CD4-positive, alpha-beta T cell treated with Interleukin-15 for 4 hours (primary cell): ENCODE measurements at regions not wholly inside any gene's neighbourhood (a gene's known extent, or its start where the extent isn't known, plus 50 kb on each side); places are given as distances from the start of the nearest gene placed in this dataset.

Source experiments
- DNase-seq: peaks from one replicate; pipeline ENCODE4 v3.0.0-alpha.2; 2020; ENCODE audit warnings: low spot score

DNA sequence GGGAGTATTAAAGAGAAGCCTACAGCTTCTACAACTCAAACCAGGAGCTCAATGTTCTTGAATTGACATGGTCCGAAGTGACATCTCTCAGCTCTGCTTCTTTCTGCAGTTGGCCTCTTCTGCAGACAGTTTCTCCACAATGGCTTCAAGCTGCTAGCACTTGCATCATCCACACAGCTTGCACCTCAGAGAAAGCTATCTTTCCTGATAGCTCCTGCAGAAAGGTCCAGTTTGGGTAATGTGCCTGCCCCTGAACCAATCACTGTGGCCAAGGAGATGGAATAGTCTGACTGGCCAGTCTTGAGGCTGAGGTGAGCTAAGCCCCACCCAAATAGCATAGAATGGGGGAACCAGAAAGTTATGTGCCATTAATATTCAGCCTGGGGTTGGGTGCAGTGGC lies 95.8 kb upstream of the ABCA1 start:
- no peak for DNase-seq

DNA sequence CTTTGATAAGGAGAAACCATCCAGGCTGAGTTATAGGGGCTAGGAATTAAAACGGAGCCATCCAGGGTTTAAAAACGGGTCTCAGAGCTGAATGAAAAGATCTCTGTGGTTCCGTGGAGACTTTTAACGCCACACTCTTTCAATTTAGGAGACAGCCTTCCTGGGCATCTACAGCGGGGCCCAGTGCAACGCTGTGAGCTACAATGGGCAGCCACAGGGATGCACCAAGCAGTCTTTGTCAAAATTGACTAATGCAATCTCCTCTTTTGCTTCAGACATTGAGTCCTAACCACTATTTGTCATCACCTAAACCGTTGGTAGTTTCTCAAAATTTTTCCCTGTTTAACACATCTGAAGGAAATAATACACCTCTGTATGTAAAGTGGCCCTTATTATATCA lies 96.6 kb upstream of the ABCA1 start:
- DNase-seq: no peak

GRCh38 chr9:105026451-105026850 lies 98.5 kb upstream of the ABCA1 start:
- DNase-seq: no peak

DNA sequence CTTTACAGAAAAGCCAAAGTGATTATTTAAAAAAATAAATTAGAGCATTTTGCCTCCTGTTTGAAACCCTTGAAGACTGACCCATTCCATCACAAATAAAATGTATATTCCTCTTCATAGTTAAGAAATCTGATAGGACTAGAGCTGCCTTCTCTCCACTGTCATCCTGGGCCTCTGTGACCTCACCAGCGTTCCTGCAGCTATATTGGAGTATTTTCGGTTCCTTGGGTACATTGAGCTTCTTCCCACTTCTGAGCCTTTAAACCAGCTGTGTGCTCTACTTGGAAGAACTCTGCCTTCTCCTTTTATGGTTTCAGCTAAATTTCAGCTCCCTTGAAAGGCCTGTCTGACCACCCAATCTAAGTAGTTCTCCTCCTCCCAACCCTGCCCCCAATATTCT lies 99.1 kb upstream of the ABCA1 start:
- no peak for DNase-seq

DNA sequence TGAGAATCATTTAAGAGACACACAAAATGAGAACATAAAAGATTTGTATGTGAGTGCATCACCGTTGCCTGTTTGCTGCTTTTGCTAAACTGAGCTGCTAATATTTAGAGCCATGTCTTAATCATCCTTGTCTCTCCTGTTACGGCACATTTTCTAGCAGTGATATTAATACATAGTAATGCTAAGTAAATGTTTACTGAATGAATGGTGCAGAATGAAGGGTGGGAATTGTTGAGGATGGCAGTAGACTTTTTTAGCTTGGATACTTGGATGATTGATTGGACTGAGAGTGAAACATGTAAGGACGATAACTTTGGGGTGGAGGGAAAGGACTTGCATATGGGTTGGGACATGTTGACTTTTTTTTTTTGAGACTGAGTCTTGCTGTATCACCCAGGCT lies 102.3 kb upstream of the ABCA1 start:
- DNase-seq: no peak

DNA sequence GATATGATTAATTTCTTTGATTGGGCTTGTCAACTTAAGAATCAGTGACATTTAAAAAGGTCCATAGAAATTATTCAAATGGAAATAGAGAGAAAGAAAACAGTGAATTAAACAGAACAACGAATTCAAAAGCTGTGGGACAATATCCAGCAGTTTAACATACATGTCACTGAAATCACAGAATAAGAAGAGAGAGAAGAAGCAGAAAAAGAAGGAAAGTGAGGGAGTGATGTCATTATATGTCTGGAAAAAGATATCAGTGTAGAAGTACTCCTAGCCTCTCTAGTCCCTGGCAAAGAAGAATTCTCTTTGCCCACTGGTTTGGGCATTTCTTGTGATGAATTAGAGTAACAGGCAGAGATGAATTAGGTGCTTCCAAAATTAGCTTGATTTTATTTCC lies 109.2 kb upstream of the ABCA1 start:
- no peak for DNase-seq

- no peak for DNase-seq
These were observed 110.1 kb upstream of the ABCA1 start for GRCh38 chr9:105038051-105038450.

DNA sequence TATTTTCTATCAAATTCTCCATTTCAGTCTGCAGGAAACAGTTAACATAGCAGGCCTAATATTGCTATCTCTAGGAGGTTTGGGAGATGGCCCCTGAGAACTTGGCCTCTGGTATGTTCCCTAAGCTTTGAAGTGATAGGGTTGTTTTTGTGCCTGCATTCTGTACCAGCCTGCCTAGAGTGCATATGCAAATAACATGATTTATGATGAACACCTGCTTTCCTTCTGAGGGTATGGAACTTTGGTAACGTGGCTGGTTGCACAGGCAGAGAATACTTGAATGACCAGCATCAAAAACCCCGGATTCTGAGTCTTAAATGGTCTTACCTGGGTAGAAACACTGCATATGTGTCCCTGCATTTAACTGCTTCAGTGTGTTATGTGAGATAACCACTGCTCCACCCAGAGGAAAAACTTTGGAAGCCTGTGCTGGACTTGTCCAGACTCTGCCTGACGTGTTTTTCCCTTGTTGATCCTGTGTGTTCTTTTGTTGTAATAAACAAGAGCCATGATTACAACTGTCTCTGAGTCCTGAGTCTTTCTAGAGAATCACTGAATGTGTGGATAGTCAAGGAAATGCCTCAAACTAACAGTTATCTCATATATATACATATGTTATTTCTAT lies 111.3 kb upstream of the ABCA1 start:
- no peak for DNase-seq

GRCh38 chr9:105043370-105043936 lies 115.5 kb upstream of the ABCA1 start:
- DNase-seq: no peak

DNA sequence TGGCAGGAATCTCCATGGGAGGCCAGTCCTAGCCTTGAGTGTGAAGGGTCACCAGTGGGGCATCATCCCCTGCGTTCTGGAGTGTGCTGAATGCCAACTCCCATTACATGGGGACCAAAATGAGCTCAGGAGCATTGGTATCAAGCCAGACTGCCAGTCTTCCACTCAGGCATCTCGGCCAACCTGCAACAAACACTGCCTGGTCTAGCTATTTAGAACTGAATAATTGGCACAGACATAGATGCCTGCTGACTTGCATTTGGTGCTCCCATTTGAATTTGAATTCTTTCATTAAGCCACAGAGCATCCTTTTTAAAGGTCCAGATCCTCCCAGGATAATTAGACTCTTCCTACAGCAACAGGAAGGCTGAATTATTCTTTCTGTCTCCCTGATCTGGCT lies 116.6 kb upstream of the ABCA1 start:
- DNase-seq: no peak

DNA sequence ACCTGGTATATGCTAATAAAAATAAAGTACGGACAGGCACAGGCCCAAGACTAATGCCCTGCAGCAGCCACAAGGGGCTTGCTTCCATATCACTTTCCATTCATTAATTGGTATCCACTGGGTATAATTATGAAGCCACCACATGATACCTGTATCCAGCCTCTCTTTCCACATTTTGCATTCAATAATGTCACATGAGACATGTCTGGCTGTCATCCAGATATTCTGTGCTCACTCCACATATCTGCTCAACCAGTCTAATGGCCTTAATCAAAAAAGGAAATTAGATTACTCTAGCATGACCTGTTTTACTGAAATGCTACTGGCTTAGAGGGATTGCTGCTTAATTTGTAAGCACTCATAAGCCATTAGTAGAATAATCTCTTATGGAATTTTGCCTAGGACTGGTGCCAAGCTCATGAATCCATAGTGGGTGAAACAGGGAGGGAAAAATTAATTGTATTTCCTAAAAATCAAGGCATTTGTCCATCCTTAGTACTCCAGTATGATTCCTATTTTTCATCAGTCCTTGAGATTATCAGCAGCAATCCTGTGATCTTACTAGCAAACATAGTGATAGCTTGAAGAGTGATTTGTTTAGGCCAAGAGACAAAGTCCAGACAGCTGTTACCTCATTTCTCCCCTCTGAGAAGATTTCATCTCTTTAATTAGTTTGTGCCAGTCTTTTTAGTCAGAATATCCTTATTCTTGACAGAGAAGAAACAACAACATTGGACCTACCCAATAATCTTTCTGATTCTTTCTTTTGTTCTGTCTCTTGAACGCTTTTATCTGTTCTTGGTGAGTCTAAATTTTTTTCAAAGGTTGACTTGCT lies 119.2 kb upstream of the ABCA1 start:
- no peak for DNase-seq

- no peak for DNase-seq
These were observed 119.7 kb upstream of the ABCA1 start for GRCh38 chr9:105047742-105048041.

DNA sequence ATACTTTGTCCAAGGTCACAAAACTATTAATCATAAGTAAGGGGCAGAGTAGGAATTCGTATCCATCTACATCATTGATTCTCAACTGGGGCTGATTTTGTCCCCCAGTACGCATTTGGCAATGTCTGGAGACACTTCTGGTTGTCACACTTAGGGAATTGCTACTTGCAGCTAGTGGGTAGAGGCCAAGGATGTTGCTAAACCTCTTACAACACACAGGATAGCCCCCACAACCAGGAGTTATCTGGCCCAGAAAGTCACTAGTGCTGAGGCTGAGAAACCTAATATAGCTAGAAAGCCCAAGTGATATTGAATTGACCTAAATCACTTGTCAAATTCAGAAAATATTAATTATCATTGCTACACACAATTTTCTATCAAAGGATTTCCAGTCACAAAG lies 120.4 kb upstream of the ABCA1 start:
- no peak for DNase-seq

DNA sequence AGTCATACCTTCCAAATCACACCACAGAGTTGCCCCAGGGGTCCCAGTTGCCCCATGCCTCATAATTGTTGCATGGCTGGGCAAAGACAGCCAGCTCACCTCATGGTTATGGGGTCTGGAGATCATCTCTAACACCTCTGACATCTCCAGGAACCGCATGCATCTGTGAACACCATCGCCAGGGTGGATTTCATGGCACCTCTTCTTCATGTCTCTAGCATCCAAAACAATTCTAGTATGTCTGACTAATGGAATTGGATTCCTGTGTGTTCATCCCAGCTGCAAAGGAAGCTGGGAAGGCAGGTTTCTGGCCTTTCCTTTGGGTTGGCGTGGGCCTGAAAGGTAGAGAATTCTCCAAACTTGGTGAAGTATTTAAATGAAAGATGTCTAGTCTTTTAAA lies 122.3 kb upstream of the ABCA1 start:
- no peak for DNase-seq

DNA sequence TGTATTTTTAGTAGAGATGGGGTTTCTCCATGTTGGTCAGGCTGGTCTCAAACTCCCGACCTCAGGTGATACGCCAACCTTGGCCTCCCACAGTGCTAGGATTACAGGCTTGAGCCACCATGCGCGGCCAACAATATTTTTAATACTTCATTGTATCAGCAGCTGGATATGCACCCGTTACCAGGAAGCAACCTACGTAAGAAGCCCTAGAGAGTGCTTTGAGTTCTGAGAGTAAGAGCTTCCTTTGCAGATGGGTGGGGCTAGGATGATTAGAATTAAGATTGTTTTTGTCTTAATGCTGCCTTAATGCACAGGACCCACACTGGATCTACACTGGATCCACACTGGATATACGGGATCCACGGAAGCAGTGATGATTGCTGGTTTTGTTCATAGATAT lies 123.9 kb upstream of the ABCA1 start:
- no peak for DNase-seq

DNA sequence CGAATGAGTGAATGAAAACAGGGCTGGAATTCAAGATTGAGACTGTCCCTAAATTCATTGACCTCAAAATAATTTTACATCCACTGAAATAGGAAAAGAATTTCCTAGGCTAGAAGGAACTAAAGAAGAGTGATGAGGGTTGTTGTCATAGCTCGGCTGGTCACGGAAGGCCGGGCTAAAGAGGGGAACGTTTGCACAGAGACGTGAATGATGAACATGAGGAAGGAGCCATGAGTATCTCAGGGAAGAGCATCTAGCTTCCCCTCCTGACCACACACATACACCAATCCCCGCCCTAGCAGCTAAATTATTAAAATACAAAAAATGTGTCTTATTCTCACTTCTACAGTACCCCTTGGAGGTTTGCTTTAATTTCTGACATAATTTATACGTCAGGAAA lies 124.4 kb upstream of the ABCA1 start:
- DNase-seq: no peak

DNA sequence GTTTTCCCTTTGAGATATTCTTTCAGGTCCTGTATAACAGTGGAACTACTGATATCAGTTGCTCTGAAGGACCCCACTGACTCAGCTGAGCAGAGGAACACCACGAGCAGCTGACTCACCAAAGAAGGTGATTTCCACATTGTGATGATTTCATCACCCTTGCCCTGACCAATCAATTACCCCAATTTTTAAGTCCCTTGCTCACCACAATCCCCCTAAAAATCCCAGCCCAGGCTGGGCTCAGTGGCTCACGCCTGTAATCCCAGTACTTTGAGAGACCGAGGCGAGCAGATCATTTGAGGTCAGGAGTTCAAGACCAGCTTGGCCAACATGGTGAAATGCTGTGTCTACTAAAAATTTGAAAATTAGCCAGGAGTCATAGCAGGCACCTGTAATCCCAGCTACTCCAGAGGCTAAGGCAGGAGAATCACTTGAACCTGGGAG lies 125.3 kb upstream of the ABCA1 start:
- DNase-seq: peak; percentile 32

- no peak for DNase-seq
These were observed 126.5 kb upstream of the ABCA1 start for GRCh38 chr9:105054491-105054890.

DNA sequence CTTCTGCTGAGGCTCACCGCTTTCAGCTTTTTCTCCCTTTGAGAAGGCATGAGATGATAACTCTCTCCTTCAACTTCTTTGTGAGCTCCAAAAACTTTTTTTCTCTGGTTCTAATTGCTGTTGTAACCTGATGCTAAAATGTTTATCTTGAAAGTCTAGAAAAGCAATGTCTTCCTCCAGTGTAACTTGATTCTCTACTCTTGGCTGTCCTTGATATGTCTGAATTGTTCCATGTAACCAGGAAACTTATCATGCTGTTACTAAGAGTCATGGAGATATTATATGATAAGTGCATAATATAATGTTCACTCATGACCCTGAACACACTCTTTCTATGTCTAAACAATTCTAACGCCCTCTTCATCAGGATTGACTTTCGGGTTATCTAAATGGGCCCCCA lies 128.0 kb upstream of the ABCA1 start:
- no peak for DNase-seq

DNA sequence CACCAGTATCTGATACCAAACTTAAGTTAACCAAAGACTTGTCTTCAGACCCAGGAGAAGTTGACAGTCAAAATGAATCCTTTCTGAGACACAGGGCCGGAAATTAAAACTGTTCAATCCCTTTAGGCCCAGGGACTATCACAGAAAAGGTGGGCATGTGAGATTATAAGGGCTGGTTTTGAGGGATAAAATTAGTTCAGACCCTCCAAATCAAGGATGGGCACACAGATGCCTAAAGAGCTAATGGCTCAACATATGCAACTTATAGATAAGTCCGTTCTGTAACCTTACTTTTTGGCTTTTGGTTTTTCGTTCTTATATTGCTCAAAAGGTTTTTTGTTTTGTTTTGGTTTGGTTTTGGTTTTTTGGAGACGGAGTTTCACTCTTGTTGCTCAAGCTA lies 129.6 kb upstream of the ABCA1 start:
- no peak for DNase-seq

DNA sequence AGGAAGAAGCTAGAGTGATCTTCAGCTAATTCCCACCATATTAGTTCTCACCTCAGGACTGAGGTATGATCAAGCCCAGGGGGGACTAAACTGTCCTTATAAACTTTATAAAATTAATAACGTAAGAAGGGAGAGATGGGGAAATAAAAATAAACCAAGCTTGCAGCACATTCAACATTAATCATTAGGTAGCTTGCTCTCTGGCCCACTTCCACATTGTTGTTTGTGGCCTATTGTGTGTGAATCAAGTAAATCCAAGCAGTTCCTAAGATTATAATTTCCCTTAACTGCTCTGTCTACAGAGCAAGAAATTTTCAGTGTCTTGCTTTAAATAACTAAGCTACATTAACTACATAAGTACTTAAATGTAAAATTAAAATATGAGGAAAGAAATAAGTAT lies 131.3 kb upstream of the ABCA1 start:
- no peak for DNase-seq

GRCh38 chr9:105062222-105062855 lies 134.4 kb upstream of the ABCA1 start:
- DNase-seq: no peak
